ENCODE measurements at regions not wholly inside any gene's neighbourhood (a gene's known extent, or its start where the extent isn't known, plus 50 kb on each side); places are given as distances from the start of the nearest gene placed in this dataset.
"Not testable (repeated sequence)": the region's sequence is repeated elsewhere in the genome, so short reads cannot be mapped to it uniquely, and the experiment has no call there.

GRCh38 chr2:58756336-58756735 is 515.2 kb upstream of the FANCL start:
- Histone ChIP-seq H3K4me1 (ENCODE audit: low read length) (no peaks in the 10 kb centered on the region), H3K9ac (ENCODE audit: low read length) (no peak overlapping the region), H3K27ac (ENCODE audit: low read length) (no peak overlapping the region), H3K4me2 (ENCODE audit: low read length) (no peak overlapping the region), H2AFZ (ENCODE audit: low read depth, low read length) (no peak overlapping the region), H3K36me3 (replicated peaks; ENCODE audit: low read depth, low read length) (no peaks in the 10 kb centered on the region), H3K27me3 (ENCODE audit: low read depth, low read length) (no peaks in the 10 kb centered on the region), H3K9me3 (ENCODE audit: insufficient read depth, low read length) (no peaks in the 10 kb centered on the region), H4K20me1 (ENCODE audit: insufficient read depth, low read length) (no peaks in the 10 kb centered on the region), H3K4me3 (ENCODE audit: low read length) (no peak overlapping the region), H3K79me2 (ENCODE audit: low read length) (no peaks in the 10 kb centered on the region)
- TF ChIP-seq CTCF (IDR thresholded peaks at IDR 0.05; ENCODE audit: low read depth, low read length): no peak
- TF ChIP-seq EZH2phosphoT487 (IDR thresholded peaks at IDR 0.05; ENCODE audit: low read depth): no peak

- not testable (repeated sequence) for H3K36me3 ChIP-seq (replicated peaks; ENCODE audit: low read depth, low read length); H3K4me1 ChIP-seq (ENCODE audit: low read length); H2AFZ ChIP-seq (ENCODE audit: low read depth, low read length); H3K9ac ChIP-seq (ENCODE audit: low read length); H4K20me1 ChIP-seq (ENCODE audit: insufficient read depth, low read length); H3K27me3 ChIP-seq (ENCODE audit: low read depth, low read length); H3K4me3 ChIP-seq (ENCODE audit: low read length); H3K9me3 ChIP-seq (ENCODE audit: insufficient read depth, low read length); H3K79me2 ChIP-seq (ENCODE audit: low read length); H3K27ac ChIP-seq (ENCODE audit: low read length); H3K4me2 ChIP-seq (ENCODE audit: low read length)
Observed at GRCh38 chr2:58752507-58752906, 511.4 kb upstream of the FANCL start.

GRCh38 chr2:58751676-58752075 is 510.6 kb upstream of the FANCL start:
- H3K9ac ChIP-seq (ENCODE audit: low read length); H3K36me3 ChIP-seq (replicated peaks; ENCODE audit: low read depth, low read length); H2AFZ ChIP-seq (ENCODE audit: low read depth, low read length); H3K27me3 ChIP-seq (ENCODE audit: low read depth, low read length); H3K4me2 ChIP-seq (ENCODE audit: low read length); H3K9me3 ChIP-seq (ENCODE audit: insufficient read depth, low read length); H4K20me1 ChIP-seq (ENCODE audit: insufficient read depth, low read length); H3K79me2 ChIP-seq (ENCODE audit: low read length); H3K4me1 ChIP-seq (ENCODE audit: low read length); H3K4me3 ChIP-seq (ENCODE audit: low read length); H3K27ac ChIP-seq (ENCODE audit: low read length): not testable (repeated sequence)

GRCh38 chr2:58749041-58749440 is 507.9 kb upstream of the FANCL start:
- H2AFZ ChIP-seq (ENCODE audit: low read depth, low read length): no peak overlapping the region
- H3K9me3 ChIP-seq (ENCODE audit: insufficient read depth, low read length): peaks cover 13% of the 10 kb centered on the region; the same call in 1 of the 2 replicates
- H3K36me3 ChIP-seq (replicated peaks; ENCODE audit: low read depth, low read length): no peaks in the 10 kb centered on the region
- no peak overlapping the region for H3K9ac ChIP-seq (ENCODE audit: low read length)
- H4K20me1 ChIP-seq (ENCODE audit: insufficient read depth, low read length): no peaks in the 10 kb centered on the region
- no peaks in the 10 kb centered on the region for H3K4me1 ChIP-seq (ENCODE audit: low read length)
- H3K27me3 ChIP-seq (ENCODE audit: low read depth, low read length): no peaks in the 10 kb centered on the region
- H3K4me3 ChIP-seq (ENCODE audit: low read length): no peak overlapping the region
- H3K4me2 ChIP-seq (ENCODE audit: low read length): no peak overlapping the region
- no peak overlapping the region for H3K27ac ChIP-seq (ENCODE audit: low read length)
- no peak for TF ChIP-seq EZH2phosphoT487 (IDR thresholded peaks at IDR 0.05; ENCODE audit: low read depth)
- no peak for TF ChIP-seq CTCF (IDR thresholded peaks at IDR 0.05; ENCODE audit: low read depth, low read length)
- no peaks in the 10 kb centered on the region for H3K79me2 ChIP-seq (ENCODE audit: low read length)

GRCh38 chr2:58745334-58745733 is 504.2 kb upstream of the FANCL start:
- not testable (repeated sequence) for H3K4me3 ChIP-seq (ENCODE audit: low read length); H3K9ac ChIP-seq (ENCODE audit: low read length); H3K4me1 ChIP-seq (ENCODE audit: low read length); H3K79me2 ChIP-seq (ENCODE audit: low read length); H3K4me2 ChIP-seq (ENCODE audit: low read length); H4K20me1 ChIP-seq (ENCODE audit: insufficient read depth, low read length); H3K27ac ChIP-seq (ENCODE audit: low read length); H3K36me3 ChIP-seq (replicated peaks; ENCODE audit: low read depth, low read length); H3K27me3 ChIP-seq (ENCODE audit: low read depth, low read length); H2AFZ ChIP-seq (ENCODE audit: low read depth, low read length)
- peaks cover 13% of the 10 kb centered on the region; the same call in 1 of the 2 replicates for H3K9me3 ChIP-seq (ENCODE audit: insufficient read depth, low read length)

- H3K4me3 ChIP-seq (ENCODE audit: low read length): no peak overlapping the region
- no peak overlapping the region for H3K4me2 ChIP-seq (ENCODE audit: low read length)
- H3K9me3 ChIP-seq (ENCODE audit: insufficient read depth, low read length): peaks cover 7% of the 10 kb centered on the region; the same call in 1 of the 2 replicates
- no peaks in the 10 kb centered on the region for H3K27me3 ChIP-seq (ENCODE audit: low read depth, low read length)
- H4K20me1 ChIP-seq (ENCODE audit: insufficient read depth, low read length): no peaks in the 10 kb centered on the region
- H3K79me2 ChIP-seq (ENCODE audit: low read length): no peaks in the 10 kb centered on the region
- H3K4me1 ChIP-seq (ENCODE audit: low read length): no peaks in the 10 kb centered on the region
- no peaks in the 10 kb centered on the region for H3K36me3 ChIP-seq (replicated peaks; ENCODE audit: low read depth, low read length)
- TF ChIP-seq EZH2phosphoT487 (IDR thresholded peaks at IDR 0.05; ENCODE audit: low read depth): no peak
- TF ChIP-seq CTCF (IDR thresholded peaks at IDR 0.05; ENCODE audit: low read depth, low read length): no peak
- H3K27ac ChIP-seq (ENCODE audit: low read length): no peak overlapping the region
- no peak overlapping the region for H3K9ac ChIP-seq (ENCODE audit: low read length)
- H2AFZ ChIP-seq (ENCODE audit: low read depth, low read length): no peak overlapping the region
Observed at GRCh38 chr2:58740426-58740825, 499.3 kb upstream of the FANCL start.

Measured in OCI-LY3 (cell line).